Kidney (tissue), 13 donors: ENCODE measurements at regions not wholly inside any gene's neighbourhood (a gene's known extent, or its start where the extent isn't known, plus 50 kb on each side); places are given as distances from the start of the nearest gene placed in this dataset.
A peak's percentile ranks its signal among the peaks of the same experiment; 100 is the strongest.

Experiments
- DNase-seq, 5 donors: peaks; one replicate each; pipeline ENCODE4 v3.0.0-alpha.2; 2013 to 2020
- FAIRE-seq: peaks from 2 replicates; lab custom pipeline; 2012; peaks lifted over from hg19 to GRCh38; lab: Jason Lieb, UNC
- H3K27ac ChIP-seq, 2 donors: one replicate each; pipeline ENCODE4 v1.7.0; 2013; ENCODE audit warnings: low read depth in 2 of 2, low read length in 2 of 2, inconsistent platforms in 1 of 2
- H3K27me3 ChIP-seq: one replicate; pipeline ENCODE4 v1.7.1; 2013; ENCODE audit warnings: low read length, inconsistent platforms; ENCODE audit not compliant: control insufficient read depth, insufficient read depth
- H3K36me3 ChIP-seq, 3 donors: one replicate each; pipeline versions ENCODE4 v1.7.0 to v1.7.1; 2013; ENCODE audit warnings: low read length in 3 of 3, control low read depth in 1 of 3, inconsistent platforms in 1 of 3; ENCODE audit not compliant: insufficient read depth in 3 of 3, control insufficient read depth in 2 of 3
- H3K4me1 ChIP-seq, 3 donors: one replicate each; pipeline versions ENCODE4 v1.7.0 to v1.7.1; 2013; ENCODE audit warnings: low read length in 3 of 3, inconsistent platforms in 1 of 3, low read depth in 1 of 3; ENCODE audit not compliant: control insufficient read depth in 2 of 3, insufficient read depth in 2 of 3
- H3K4me3 ChIP-seq, 3 donors: one replicate each; pipeline versions ENCODE4 v1.7.0 to v1.8.1; 2013; ENCODE audit warnings: low read length in 3 of 3, control low read depth in 1 of 3, inconsistent platforms in 1 of 3
- H3K9ac ChIP-seq, 3 donors: one replicate each; pipeline versions ENCODE4 v1.7.0 to v1.7.1; 2013; ENCODE audit warnings: low read length in 3 of 3, control low read depth in 1 of 3, inconsistent platforms in 1 of 3
- H3K9me3 ChIP-seq, 3 donors: one replicate each; pipeline versions ENCODE4 v1.7.0 to v1.7.1; 2013; ENCODE audit warnings: low read length in 3 of 3, control low read depth in 1 of 3, inconsistent platforms in 1 of 3; ENCODE audit not compliant: control insufficient read depth in 2 of 3, insufficient read depth in 1 of 3
- CTCF ChIP-seq: IDR thresholded peaks from 3 replicates; pipeline ENCODE4 v1.5.1; 2012; ENCODE audit warnings: mild to moderate bottlenecking, moderate library complexity, borderline replicate concordance; ENCODE audit not compliant: insufficient read depth; ENCODE audit errors: extremely low read depth
- intact Hi-C: fragments of 100-400 bp; cut with DNase I; formaldehyde crosslinking; loops from one replicate; pipeline ENCODE4 v1.11.1; 2022
- donor health status: control.
- donor health status: control.
- donor health status: control.
- donor health status: control.
- donor health status: control.
- donor health status: DM: yes; HTN: yes; CAD: no.
- donor health status: Normal renal cell carcinoma (clear cell type).

- Histone ChIP-seq H3K9ac (no peak overlapping the region), H3K4me1 (no peaks in the 10 kb centered on the region), H3K4me3 (no peak overlapping the region), H3K27me3 (no peaks in the 10 kb centered on the region), H3K27ac (no peak overlapping the region), H3K9me3 (no peaks in the 10 kb centered on the region), H3K36me3 (no peaks in the 10 kb centered on the region)
- no peak for TF ChIP-seq CTCF
- DNase-seq (peak in 1 of 5 donors; percentile 64), FAIRE-seq (no peak)
- intact Hi-C loops = no loop called here
Measured at GRCh38 chr1:87196110-87196827, 132.4 kb upstream of the LMO4 start.

GRCh38 chr1:87197156-87197555 lies 131.5 kb upstream of the LMO4 start:
- Histone ChIP-seq H3K36me3 (no peaks in the 10 kb centered on the region), H3K9ac (no peak overlapping the region), H3K4me3 (no peak overlapping the region), H3K27ac (no peak overlapping the region), H3K9me3 (no peaks in the 10 kb centered on the region), H3K27me3 (no peaks in the 10 kb centered on the region), H3K4me1 (no peaks in the 10 kb centered on the region)
- FAIRE-seq = no peak
- intact Hi-C loops = no loop called here
- DNase-seq = no peak
- TF ChIP-seq CTCF = no peak

GRCh38 chr1:87197641-87198040 lies 131.0 kb upstream of the LMO4 start:
- FAIRE-seq = no peak
- intact Hi-C loops = no loop called here
- H3K4me3 ChIP-seq = no peak overlapping the region

More at GRCh38 chr1:87197641-87198040, 131.0 kb upstream of the LMO4 start:
- DNase-seq = no peak
- no peak overlapping the region for H3K9ac ChIP-seq
- H3K27me3 ChIP-seq = no peaks in the 10 kb centered on the region
- H3K4me1 ChIP-seq = no peaks in the 10 kb centered on the region
- H3K9me3 ChIP-seq = no peaks in the 10 kb centered on the region
- no peak for TF ChIP-seq CTCF
- no peak overlapping the region for H3K27ac ChIP-seq
- H3K36me3 ChIP-seq = no peaks in the 10 kb centered on the region
